ENCODE measurements at regions not wholly inside any gene's neighbourhood (a gene's known extent, or its start where the extent isn't known, plus 50 kb on each side); places are given as distances from the start of the nearest gene placed in this dataset.

DNA sequence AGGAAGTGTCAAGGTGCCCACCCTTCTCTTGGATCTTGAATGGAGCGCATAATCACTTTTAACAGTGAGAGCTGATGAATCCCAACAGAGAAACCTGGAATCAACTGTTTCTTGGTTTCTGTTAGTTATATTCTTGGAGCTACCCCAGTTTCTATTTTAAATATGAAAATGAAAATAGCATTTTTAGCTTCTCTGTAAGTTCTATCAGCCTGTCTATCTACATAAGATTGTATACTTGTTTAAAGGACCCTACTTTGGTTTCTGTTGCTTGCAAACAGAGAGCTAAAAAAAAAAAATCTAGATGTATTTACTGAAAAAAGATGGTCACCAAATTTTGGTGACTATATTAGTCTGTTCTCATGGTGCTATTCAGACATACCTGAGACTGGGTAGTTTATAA, 670.0 kb downstream of the NCAM2 start:
- Histone ChIP-seq H3K9me3 (ENCODE audit: control insufficient read depth, low read length) (no peaks in the 10 kb centered on the region), H3K4me1 (ENCODE audit: control insufficient read depth, insufficient read depth, low read length) (peaks cover 8% of the 10 kb centered on the region), H3K36me3 (ENCODE audit: control insufficient read depth, insufficient read depth, low read length, severe bottlenecking) (no peaks in the 10 kb centered on the region), H3K27me3 (replicated peaks; ENCODE audit: control insufficient read depth, insufficient read depth, low read length) (no peaks in the 10 kb centered on the region), H3K4me3 (ENCODE audit: low read length) (no peak overlapping the region), H3K9ac (ENCODE audit: low read length) (no peak overlapping the region)
- no peak for DNase-seq (ENCODE audit: low read depth)

DNA sequence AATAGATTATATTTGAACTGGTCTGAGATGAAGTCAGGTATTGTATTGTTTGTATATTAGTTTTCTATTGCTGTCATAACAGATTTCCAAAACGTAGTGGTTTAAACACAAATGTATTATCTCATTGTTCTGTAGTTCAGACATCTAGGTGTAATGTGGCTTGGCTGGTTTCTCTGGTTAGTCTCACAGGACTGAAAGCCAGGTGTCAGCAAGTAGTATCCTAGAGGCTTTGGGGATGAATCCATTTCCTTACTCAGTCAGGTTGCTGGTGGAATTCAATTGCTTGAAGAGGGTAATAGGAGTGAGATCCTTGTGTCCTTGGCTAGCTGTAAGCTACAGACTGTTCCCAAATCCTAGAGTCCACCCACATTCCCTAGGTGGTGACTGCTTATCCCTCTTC, 675.8 kb downstream of the NCAM2 start:
- no peak for DNase-seq (ENCODE audit: low read depth)
- H3K9ac ChIP-seq (ENCODE audit: low read length): no peak overlapping the region
- H3K36me3 ChIP-seq (ENCODE audit: control insufficient read depth, insufficient read depth, low read length, severe bottlenecking): no peaks in the 10 kb centered on the region
- H3K4me3 ChIP-seq (ENCODE audit: low read length): no peak overlapping the region
- H3K9me3 ChIP-seq (ENCODE audit: control insufficient read depth, low read length): peaks cover 8% of the 10 kb centered on the region
- H3K27me3 ChIP-seq (replicated peaks; ENCODE audit: control insufficient read depth, insufficient read depth, low read length): no peaks in the 10 kb centered on the region
- H3K4me1 ChIP-seq (ENCODE audit: control insufficient read depth, insufficient read depth, low read length): no peaks in the 10 kb centered on the region

DNA sequence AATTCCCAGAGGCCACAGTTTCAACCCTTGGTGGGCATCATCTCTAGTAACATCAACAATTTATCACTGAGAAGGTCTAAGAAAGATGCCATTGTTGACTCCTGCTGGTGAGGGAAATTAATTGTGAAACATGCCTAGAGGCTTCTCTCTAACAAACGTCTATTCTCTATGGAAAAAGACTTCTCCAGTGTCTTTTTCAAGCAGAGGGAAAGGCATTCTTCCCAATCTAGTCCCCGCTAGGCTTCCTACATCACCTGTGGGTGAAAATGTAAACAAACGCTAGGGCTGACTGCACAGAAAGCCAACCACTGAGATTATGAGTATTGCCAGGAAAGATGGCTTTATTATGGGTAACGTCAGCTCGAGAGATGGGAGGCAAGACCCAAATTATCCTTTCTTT, 677.4 kb downstream of the NCAM2 start:
- Histone ChIP-seq H3K4me3 (ENCODE audit: low read length) (no peak overlapping the region), H3K4me1 (ENCODE audit: control insufficient read depth, insufficient read depth, low read length) (no peaks in the 10 kb centered on the region), H3K36me3 (ENCODE audit: control insufficient read depth, insufficient read depth, low read length, severe bottlenecking) (no peaks in the 10 kb centered on the region), H3K9me3 (ENCODE audit: control insufficient read depth, low read length) (peaks cover 10% of the 10 kb centered on the region), H3K27me3 (replicated peaks; ENCODE audit: control insufficient read depth, insufficient read depth, low read length) (no peaks in the 10 kb centered on the region), H3K9ac (ENCODE audit: low read length) (no peak overlapping the region)
- DNase-seq (ENCODE audit: low read depth): no peak

DNA sequence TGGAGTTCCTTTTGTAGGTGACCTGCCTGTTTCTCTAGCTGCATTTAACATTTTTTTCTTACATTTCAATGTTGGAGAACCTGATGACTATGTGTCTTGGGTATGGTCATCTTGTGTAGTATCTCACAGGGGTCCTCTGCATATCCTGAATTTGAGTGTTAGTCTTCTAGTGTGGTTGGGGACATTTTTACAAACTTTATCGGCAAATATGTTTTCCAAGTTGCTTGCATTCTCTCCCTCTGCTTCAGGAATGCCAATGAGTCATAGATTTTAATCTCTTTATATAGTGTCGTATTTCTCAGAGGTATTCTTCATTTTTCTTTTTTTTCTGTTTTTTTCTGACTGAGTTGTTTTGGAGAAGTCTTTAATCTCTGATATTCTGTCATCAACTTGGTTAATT, 684.0 kb downstream of the NCAM2 start:
- peaks cover 3% of the 10 kb centered on the region for H3K4me1 ChIP-seq (ENCODE audit: control insufficient read depth, insufficient read depth, low read length)
- H3K9me3 ChIP-seq (ENCODE audit: control insufficient read depth, low read length): peaks cover 5% of the 10 kb centered on the region
- H3K4me3 ChIP-seq (ENCODE audit: low read length): no peak overlapping the region
- no peaks in the 10 kb centered on the region for H3K36me3 ChIP-seq (ENCODE audit: control insufficient read depth, insufficient read depth, low read length, severe bottlenecking)
- peak; percentile 82 for DNase-seq (ENCODE audit: low read depth)
- no peaks in the 10 kb centered on the region for H3K27me3 ChIP-seq (replicated peaks; ENCODE audit: control insufficient read depth, insufficient read depth, low read length)
- no peak overlapping the region for H3K9ac ChIP-seq (ENCODE audit: low read length)

DNA sequence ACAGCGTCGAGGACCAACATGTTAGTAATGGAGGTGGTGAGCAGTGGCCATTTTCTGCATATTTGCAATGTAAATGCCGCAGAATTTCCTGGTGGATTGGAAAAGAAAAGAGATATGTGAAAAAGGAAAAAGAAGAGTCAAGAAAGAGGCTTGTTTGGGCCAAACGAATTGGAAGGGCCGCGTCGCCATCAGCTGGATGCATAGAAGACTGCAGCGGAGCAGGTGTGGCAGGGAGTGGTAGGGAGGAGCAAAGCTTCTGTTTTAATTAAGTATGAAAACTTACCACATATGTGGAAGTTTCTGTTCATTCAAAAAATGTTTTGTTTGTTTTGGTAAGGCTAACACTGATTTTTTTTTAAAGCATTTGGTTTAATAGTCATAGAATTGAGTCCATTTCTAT, 690.7 kb downstream of the NCAM2 start:
- peak; percentile 66 for DNase-seq (ENCODE audit: low read depth)

DNA sequence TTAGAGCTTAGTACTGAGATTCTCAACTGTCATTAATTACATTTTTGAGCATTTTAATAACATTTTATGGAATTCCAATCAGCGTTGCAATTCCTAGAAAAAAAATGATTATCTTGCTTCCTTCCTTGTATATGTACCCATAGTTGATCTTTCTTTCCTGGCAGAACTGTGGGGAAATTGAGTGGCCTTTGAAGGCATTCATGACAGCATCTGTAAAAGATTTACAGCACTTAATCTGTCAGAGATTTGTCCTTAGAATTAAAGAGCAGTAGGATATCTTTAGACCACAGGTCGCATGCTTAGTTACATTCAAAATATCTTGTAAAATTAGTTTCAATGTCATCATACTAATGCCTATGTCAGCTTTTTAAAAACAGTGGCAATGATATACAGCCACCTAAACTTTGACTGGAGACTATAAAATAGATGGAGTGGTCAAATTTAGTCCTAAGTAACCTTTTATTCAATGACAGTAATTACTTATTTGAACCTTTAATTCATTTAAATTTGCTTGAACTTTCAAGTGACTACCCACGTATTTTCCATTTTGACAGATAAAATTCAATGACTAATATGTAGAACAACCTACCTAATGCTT, 692.0 kb downstream of the NCAM2 start:
- Histone ChIP-seq H3K9me3 (ENCODE audit: control insufficient read depth, low read length) (no peaks in the 10 kb centered on the region), H3K27me3 (replicated peaks; ENCODE audit: control insufficient read depth, insufficient read depth, low read length) (no peaks in the 10 kb centered on the region), H3K4me1 (ENCODE audit: control insufficient read depth, insufficient read depth, low read length) (peaks cover 3% of the 10 kb centered on the region), H3K4me3 (ENCODE audit: low read length) (no peak overlapping the region), H3K9ac (ENCODE audit: low read length) (no peak overlapping the region), H3K36me3 (ENCODE audit: control insufficient read depth, insufficient read depth, low read length, severe bottlenecking) (no peaks in the 10 kb centered on the region)
- DNase-seq (ENCODE audit: low read depth): peak; percentile 31

More for the DNA sequence above, 690.7 kb downstream of the NCAM2 start:
- H3K9me3 ChIP-seq (ENCODE audit: control insufficient read depth, low read length): no peaks in the 10 kb centered on the region
- peaks cover 3% of the 10 kb centered on the region for H3K4me1 ChIP-seq (ENCODE audit: control insufficient read depth, insufficient read depth, low read length)
- no peak overlapping the region for H3K9ac ChIP-seq (ENCODE audit: low read length)
- H3K4me3 ChIP-seq (ENCODE audit: low read length): no peak overlapping the region
- H3K36me3 ChIP-seq (ENCODE audit: control insufficient read depth, insufficient read depth, low read length, severe bottlenecking): no peaks in the 10 kb centered on the region
- no peaks in the 10 kb centered on the region for H3K27me3 ChIP-seq (replicated peaks; ENCODE audit: control insufficient read depth, insufficient read depth, low read length)

DNA sequence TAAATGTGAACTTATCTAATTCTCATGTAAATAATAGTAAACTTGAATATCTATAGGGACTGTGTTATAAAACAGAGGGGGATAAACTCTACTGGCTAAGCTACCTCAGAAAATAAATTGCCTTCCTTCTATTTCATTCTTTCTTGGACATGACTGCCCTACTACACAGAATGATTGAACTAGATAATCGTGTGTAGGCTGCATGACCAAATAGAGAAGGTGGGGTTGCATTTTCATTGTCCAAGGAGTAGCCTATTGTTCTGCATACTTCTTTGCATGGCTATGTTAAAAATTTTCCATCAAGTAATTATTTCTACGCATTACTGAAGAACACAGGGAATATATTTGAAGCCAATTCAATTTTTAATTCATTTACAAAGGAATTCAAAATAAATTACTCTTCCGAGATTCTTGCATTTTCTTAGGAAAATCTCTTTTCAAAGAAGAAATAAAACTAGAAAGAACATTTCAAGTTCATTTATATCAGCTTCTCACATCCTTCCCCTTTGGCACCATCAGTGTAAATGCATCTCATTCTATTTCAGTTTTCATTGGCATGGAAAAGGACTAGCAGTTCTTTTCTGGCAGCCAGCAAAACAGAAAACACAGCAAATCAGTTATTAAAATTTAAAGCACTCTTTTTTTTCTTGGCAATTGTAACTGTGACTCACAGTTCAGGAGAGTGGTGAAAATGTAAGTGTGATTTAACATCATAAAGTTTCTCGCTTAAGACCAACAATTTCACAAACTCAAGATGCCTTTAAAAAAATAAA, 714.7 kb downstream of the NCAM2 start:
- H3K4me3 ChIP-seq (ENCODE audit: low read length): peak overlapping the region; percentile 51
- no peaks in the 10 kb centered on the region for H3K27me3 ChIP-seq (replicated peaks; ENCODE audit: control insufficient read depth, insufficient read depth, low read length)
- peaks cover 28% of the 10 kb centered on the region for H3K4me1 ChIP-seq (ENCODE audit: control insufficient read depth, insufficient read depth, low read length)
- H3K36me3 ChIP-seq (ENCODE audit: control insufficient read depth, insufficient read depth, low read length, severe bottlenecking): no peaks in the 10 kb centered on the region
- DNase-seq (ENCODE audit: low read depth): peak; percentile 66
- H3K9me3 ChIP-seq (ENCODE audit: control insufficient read depth, low read length): no peaks in the 10 kb centered on the region
- H3K9ac ChIP-seq (ENCODE audit: low read length): peak overlapping the region; percentile 70

DNA sequence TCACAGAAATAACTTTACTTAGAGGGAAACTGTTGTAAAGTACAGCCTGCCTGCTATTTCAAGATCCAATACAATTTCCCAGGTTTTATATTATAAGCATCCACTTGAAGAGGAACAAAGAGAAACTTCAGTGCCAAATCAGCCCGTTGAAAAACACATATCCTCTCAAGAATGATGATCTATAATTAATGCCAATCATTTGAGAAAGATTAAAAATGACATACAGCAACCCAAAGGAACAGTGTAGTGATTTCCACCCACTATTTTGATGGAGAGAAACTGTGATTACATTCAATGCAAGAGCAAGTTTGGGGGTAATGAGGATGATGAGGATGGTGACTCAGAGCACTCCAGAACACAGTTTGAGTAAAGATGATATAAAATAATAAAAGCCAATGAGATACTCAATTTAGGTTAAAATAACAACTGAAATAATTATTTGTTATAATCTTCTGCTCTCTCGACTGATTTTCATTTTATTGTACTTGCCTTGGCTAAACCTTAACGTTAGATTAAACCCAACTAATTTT, 715.5 kb downstream of the NCAM2 start:
- peak; percentile 32 for DNase-seq (ENCODE audit: low read depth)
- Histone ChIP-seq H3K4me3 (ENCODE audit: low read length) (peak overlapping the region; percentile 51), H3K9ac (ENCODE audit: low read length) (peak overlapping the region; percentile 70), H3K27me3 (replicated peaks; ENCODE audit: control insufficient read depth, insufficient read depth, low read length) (no peaks in the 10 kb centered on the region), H3K9me3 (ENCODE audit: control insufficient read depth, low read length) (no peaks in the 10 kb centered on the region), H3K36me3 (ENCODE audit: control insufficient read depth, insufficient read depth, low read length, severe bottlenecking) (no peaks in the 10 kb centered on the region), H3K4me1 (ENCODE audit: control insufficient read depth, insufficient read depth, low read length) (peaks cover 28% of the 10 kb centered on the region)

DNA sequence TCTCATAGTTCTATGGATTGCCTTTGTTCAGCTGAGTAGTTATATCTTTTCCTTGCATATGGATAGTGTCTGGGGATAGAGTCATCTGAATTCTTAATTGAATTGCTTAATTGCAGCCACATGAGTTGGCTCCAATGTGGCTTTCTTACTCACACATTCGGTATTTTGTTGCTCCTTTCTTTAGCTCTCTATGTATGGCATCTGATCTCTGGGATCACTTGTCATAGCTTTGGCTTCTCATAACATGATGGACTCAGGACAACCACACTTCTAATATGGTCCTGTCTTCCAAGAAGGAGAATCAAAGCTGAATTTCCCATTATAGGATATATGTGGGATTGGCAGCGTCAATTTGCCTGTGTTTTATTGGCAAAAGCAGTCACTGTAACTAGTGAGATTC, 716.2 kb downstream of the NCAM2 start:
- peaks cover 28% of the 10 kb centered on the region for H3K4me1 ChIP-seq (ENCODE audit: control insufficient read depth, insufficient read depth, low read length)
- peak overlapping the region; percentile 51 for H3K4me3 ChIP-seq (ENCODE audit: low read length)
- no peaks in the 10 kb centered on the region for H3K27me3 ChIP-seq (replicated peaks; ENCODE audit: control insufficient read depth, insufficient read depth, low read length)
- H3K9me3 ChIP-seq (ENCODE audit: control insufficient read depth, low read length): no peaks in the 10 kb centered on the region
- peak; percentile 85 for DNase-seq (ENCODE audit: low read depth)
- no peak overlapping the region for H3K9ac ChIP-seq (ENCODE audit: low read length)
- H3K36me3 ChIP-seq (ENCODE audit: control insufficient read depth, insufficient read depth, low read length, severe bottlenecking): no peaks in the 10 kb centered on the region

DNA sequence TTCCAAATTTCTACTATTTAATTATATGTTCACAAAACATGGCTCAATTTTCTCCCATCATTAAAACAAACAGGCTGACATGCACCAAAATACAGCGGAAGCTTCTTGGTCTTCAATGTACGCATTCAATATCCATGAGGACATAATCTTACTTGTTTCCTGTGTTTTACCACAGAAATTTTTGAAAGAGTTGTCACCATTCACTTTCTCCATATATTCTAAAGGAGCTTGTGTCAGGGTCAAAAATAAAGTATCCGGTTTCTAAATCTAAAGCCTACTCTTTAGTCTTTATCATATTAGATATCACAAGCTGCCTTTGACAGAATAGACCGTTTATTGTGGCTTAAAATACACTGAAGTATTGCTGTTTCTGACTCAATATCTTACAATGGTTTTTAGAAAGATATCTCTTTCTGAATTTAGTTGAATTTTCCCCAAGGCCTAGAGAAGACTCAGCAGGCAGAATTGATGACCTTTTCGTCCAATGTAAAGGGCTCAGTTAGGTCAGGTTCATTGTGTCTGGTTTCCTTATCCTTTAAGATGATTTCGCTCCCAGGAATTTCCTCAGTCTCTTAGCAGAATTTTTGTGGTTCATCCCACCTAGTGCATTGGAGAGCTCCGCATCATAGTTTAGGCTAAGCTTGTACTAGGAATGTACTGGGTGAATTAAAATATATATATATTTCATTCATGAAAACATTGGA, 717.2 kb downstream of the NCAM2 start:
- peaks cover 28% of the 10 kb centered on the region for H3K4me1 ChIP-seq (ENCODE audit: control insufficient read depth, insufficient read depth, low read length)
- H3K36me3 ChIP-seq (ENCODE audit: control insufficient read depth, insufficient read depth, low read length, severe bottlenecking): no peaks in the 10 kb centered on the region
- no peaks in the 10 kb centered on the region for H3K9me3 ChIP-seq (ENCODE audit: control insufficient read depth, low read length)
- H3K4me3 ChIP-seq (ENCODE audit: low read length): no peak overlapping the region
- no peak overlapping the region for H3K9ac ChIP-seq (ENCODE audit: low read length)
- DNase-seq (ENCODE audit: low read depth): peak; percentile 80
- no peaks in the 10 kb centered on the region for H3K27me3 ChIP-seq (replicated peaks; ENCODE audit: control insufficient read depth, insufficient read depth, low read length)

DNA sequence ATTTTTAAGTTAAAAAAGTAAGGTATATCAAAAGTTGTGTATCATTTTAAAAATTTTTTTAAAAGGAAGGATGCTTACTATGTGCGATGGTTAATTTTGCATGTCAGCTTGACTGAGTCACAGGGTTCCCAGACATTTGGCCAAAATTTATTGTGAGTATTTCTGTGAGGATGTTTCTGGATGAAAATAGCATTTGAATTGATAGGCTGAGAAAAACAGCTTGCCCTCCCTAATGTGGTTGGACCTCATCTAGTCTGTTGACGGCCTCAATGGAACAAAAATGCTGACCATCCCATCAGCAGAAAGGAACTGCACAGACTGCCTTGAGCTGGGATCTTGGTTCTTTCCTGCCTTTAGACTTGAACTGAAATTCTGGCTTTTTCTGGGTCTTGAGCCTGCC, 724.5 kb downstream of the NCAM2 start:
- H3K36me3 ChIP-seq (ENCODE audit: control insufficient read depth, insufficient read depth, low read length, severe bottlenecking): no peaks in the 10 kb centered on the region
- H3K27me3 ChIP-seq (replicated peaks; ENCODE audit: control insufficient read depth, insufficient read depth, low read length): no peaks in the 10 kb centered on the region
- H3K9me3 ChIP-seq (ENCODE audit: control insufficient read depth, low read length): peaks cover 1% of the 10 kb centered on the region
- H3K9ac ChIP-seq (ENCODE audit: low read length): no peak overlapping the region
- no peak for DNase-seq (ENCODE audit: low read depth)
- H3K4me3 ChIP-seq (ENCODE audit: low read length): no peak overlapping the region
- H3K4me1 ChIP-seq (ENCODE audit: control insufficient read depth, insufficient read depth, low read length): no peaks in the 10 kb centered on the region
